ENCODE measurements at regions not wholly inside any gene's neighbourhood (a gene's known extent, or its start where the extent isn't known, plus 50 kb on each side); places are given as distances from the start of the nearest gene placed in this dataset.

GRCh38 chr3:104474011-104474410, 892.7 kb upstream of the ALCAM start:
- H3K4me3 ChIP-seq, result no peak overlapping the region
- H3K4me1 ChIP-seq, result no peaks in the 10 kb centered on the region
- TF ChIP-seq POLR2A (IDR thresholded peaks at IDR 0.05), result no peak
- TF ChIP-seq CTCF (IDR thresholded peaks at IDR 0.05), result no peak
- no peak for TF ChIP-seq EP300 (IDR thresholded peaks at IDR 0.05)
- TF ChIP-seq POLR2AphosphoS5 (IDR thresholded peaks at IDR 0.05), result no peak
- no peaks in the 10 kb centered on the region for H3K36me3 ChIP-seq
- intact Hi-C loops (cut with DNase I), result no loop called here
- H3K9me3 ChIP-seq, result peaks cover 0 to 12% (median 8%) of the 10 kb centered on the region in 4 donors
- H3K27me3 ChIP-seq, result no peaks in the 10 kb centered on the region
- WGBS, 2 donors, result 62 to 74% methylated on average over 1 of the region's 1 CpG
- no peak for DNase-seq
- H3K27ac ChIP-seq, result no peak overlapping the region

GRCh38 chr3:104503022-104503421, 863.7 kb upstream of the ALCAM start:
- Histone ChIP-seq H3K36me3 (no peaks in the 10 kb centered on the region), H3K27me3 (no peaks in the 10 kb centered on the region), H3K4me1 (no peaks in the 10 kb centered on the region), H3K27ac (no peak overlapping the region), H3K9me3 (no peaks in the 10 kb centered on the region), H3K4me3 (no peak overlapping the region)
- 96 to 97% methylated on average over 24 of the region's 24 CpGs for WGBS, 2 donors
- intact Hi-C loops (cut with DNase I), result no loop called here
- TF ChIP-seq POLR2A (IDR thresholded peaks at IDR 0.05), result no peak
- no peak for TF ChIP-seq EP300 (IDR thresholded peaks at IDR 0.05)
- TF ChIP-seq POLR2AphosphoS5 (IDR thresholded peaks at IDR 0.05), result no peak
- TF ChIP-seq CTCF (IDR thresholded peaks at IDR 0.05), result no peak
- no peak for DNase-seq

GRCh38 chr3:104510131-104510849, 856.4 kb upstream of the ALCAM start:
- no peak for DNase-seq
- intact Hi-C loops (cut with DNase I), result no loop called here
- Histone ChIP-seq H3K27me3 (no peaks in the 10 kb centered on the region), H3K27ac (no peak overlapping the region), H3K4me3 (no peak overlapping the region), H3K9me3 (peaks cover 0 to 2% (median 0%) of the 10 kb centered on the region in 4 donors), H3K4me1 (no peaks in the 10 kb centered on the region), H3K36me3 (no peaks in the 10 kb centered on the region)
- WGBS, 2 donors, result 84 to 91% methylated on average over 3 of the region's 3 CpGs
- TF ChIP-seq POLR2A (IDR thresholded peaks at IDR 0.05), result no peak
- no peak for TF ChIP-seq CTCF (IDR thresholded peaks at IDR 0.05)
- no peak for TF ChIP-seq POLR2AphosphoS5 (IDR thresholded peaks at IDR 0.05)
- no peak for TF ChIP-seq EP300 (IDR thresholded peaks at IDR 0.05)

- Histone ChIP-seq H3K4me3 (no peak overlapping the region), H3K36me3 (no peaks in the 10 kb centered on the region), H3K9me3 (peaks cover 0 to 2% (median 0%) of the 10 kb centered on the region in 4 donors), H3K4me1 (no peaks in the 10 kb centered on the region), H3K27ac (no peak overlapping the region), H3K27me3 (no peaks in the 10 kb centered on the region)
- DNase-seq, result no peak
- no peak for TF ChIP-seq POLR2AphosphoS5 (IDR thresholded peaks at IDR 0.05)
- no peak for TF ChIP-seq CTCF (IDR thresholded peaks at IDR 0.05)
- TF ChIP-seq EP300 (IDR thresholded peaks at IDR 0.05), result no peak
- no peak for TF ChIP-seq POLR2A (IDR thresholded peaks at IDR 0.05)
- WGBS, 2 donors, result 85 to 91% methylated on average over 1 of the region's 1 CpG
- intact Hi-C loops (cut with DNase I), result no loop called here
These were observed 852.3 kb upstream of the ALCAM start for GRCh38 chr3:104514371-104514770.

GRCh38 chr3:104514776-104515175, 851.9 kb upstream of the ALCAM start:
- WGBS, 2 donors, result 90 to 93% methylated on average over 3 of the region's 3 CpGs

More at GRCh38 chr3:104514776-104515175, 851.9 kb upstream of the ALCAM start:
- no peak for DNase-seq
- no peak overlapping the region for H3K4me3 ChIP-seq
- peaks cover 0 to 2% (median 0%) of the 10 kb centered on the region in 4 donors for H3K9me3 ChIP-seq
- no peaks in the 10 kb centered on the region for H3K27me3 ChIP-seq
- no peaks in the 10 kb centered on the region for H3K36me3 ChIP-seq
- H3K4me1 ChIP-seq, result no peaks in the 10 kb centered on the region
- intact Hi-C loops (cut with DNase I), result no loop called here
- H3K27ac ChIP-seq, result no peak overlapping the region
- TF ChIP-seq EP300 (IDR thresholded peaks at IDR 0.05), result no peak
- TF ChIP-seq POLR2A (IDR thresholded peaks at IDR 0.05), result no peak
- no peak for TF ChIP-seq POLR2AphosphoS5 (IDR thresholded peaks at IDR 0.05)
- no peak for TF ChIP-seq CTCF (IDR thresholded peaks at IDR 0.05)

Data from sigmoid colon (tissue), 6 donors.